ENCODE measurements at regions not wholly inside any gene's neighbourhood (a gene's known extent, or its start where the extent isn't known, plus 50 kb on each side); places are given as distances from the start of the nearest gene placed in this dataset.

GRCh38 chr22:46073683-46074504, 76.4 kb upstream of the PPARA start:
- Histone ChIP-seq H3K36me3 (no peaks in the 10 kb centered on the region), H3K27ac (peak overlapping the region; percentile 94), H3K4me1 (ENCODE audit: insufficient read depth) (peaks cover 7% of the 10 kb centered on the region), H3K9me3 (no peaks in the 10 kb centered on the region), H3K4me3 (peak overlapping the region; percentile 78), H3K27me3 (no peaks in the 10 kb centered on the region)
- TF ChIP-seq EP300 (IDR thresholded peaks at IDR 0.05) = no peak
- TF ChIP-seq POLR2A (IDR thresholded peaks at IDR 0.05) = no peak
- TF ChIP-seq CTCF (IDR thresholded peaks at IDR 0.05) = no peak
- 0 to 5% (median 2%) methylated on average over 26 to 28 of the region's 28 CpGs for WGBS, 3 donors
- intact Hi-C loops (cut with DNase I) = loop anchor here in 2 of 4 donors (5.0 to 10.0 kb wide), 2 partner anchors 59 to 62 kb away; no protein-coding TSS in a partner anchor
- peak in 3 of 5 donors; percentile 38 to 57 (median 43) for DNase-seq

- H3K27me3 ChIP-seq = no peaks in the 10 kb centered on the region
- H3K27ac ChIP-seq = peak overlapping the region; percentile 94
- no peaks in the 10 kb centered on the region for H3K9me3 ChIP-seq
- WGBS, 3 donors = 0 to 4% (median 1%) methylated on average over 19 of the region's 19 CpGs
- peaks cover 11% of the 10 kb centered on the region for H3K4me1 ChIP-seq (ENCODE audit: insufficient read depth)
- H3K4me3 ChIP-seq = peak overlapping the region; percentile 78
- no peak for TF ChIP-seq CTCF (IDR thresholded peaks at IDR 0.05)
- TF ChIP-seq POLR2A (IDR thresholded peaks at IDR 0.05) = no peak
- TF ChIP-seq EP300 (IDR thresholded peaks at IDR 0.05) = no peak
- intact Hi-C loops (cut with DNase I) = loop anchor here in 2 of 4 donors (5.0 to 10.0 kb wide), 2 partner anchors 60 to 63 kb away; no protein-coding TSS in a partner anchor
- peak in 2 of 5 donors; percentile 30 to 50 for DNase-seq
- H3K36me3 ChIP-seq = no peaks in the 10 kb centered on the region
These were observed 75.4 kb upstream of the PPARA start for GRCh38 chr22:46074771-46075551.

- peak overlapping the region; percentile 78 for H3K4me3 ChIP-seq
- TF ChIP-seq POLR2A (IDR thresholded peaks at IDR 0.05) (no peak), CTCF (IDR thresholded peaks at IDR 0.05) (no peak), EP300 (IDR thresholded peaks at IDR 0.05) (no peak)
- peak overlapping the region; percentile 94 to 98 for H3K27ac ChIP-seq
- 1 to 3% (median 2%) methylated on average over 15 of the region's 15 CpGs for WGBS, 3 donors
- H3K27me3 ChIP-seq = no peaks in the 10 kb centered on the region
- intact Hi-C loops (cut with DNase I) = loop anchor here in 1 of 4 donors (10.0 kb wide), 1 partner anchor 61 kb away; no protein-coding TSS in a partner anchor
- no peaks in the 10 kb centered on the region for H3K9me3 ChIP-seq
- DNase-seq = peak in 2 of 5 donors; percentile 36 to 54
- no peaks in the 10 kb centered on the region for H3K36me3 ChIP-seq
- H3K4me1 ChIP-seq (ENCODE audit: insufficient read depth) = peaks cover 11% of the 10 kb centered on the region
These were observed 74.4 kb upstream of the PPARA start for GRCh38 chr22:46075764-46076531.

Data from ovary (tissue), 7 donors.